Muscle of back (tissue), 3 donors: ENCODE measurements at regions not wholly inside any gene's neighbourhood (a gene's known extent, or its start where the extent isn't known, plus 50 kb on each side); places are given as distances from the start of the nearest gene placed in this dataset.
A peak's percentile ranks its signal among the peaks of the same experiment; 100 is the strongest.
"Not testable (repeated sequence)": the region's sequence is repeated elsewhere in the genome, so short reads cannot be mapped to it uniquely, and the experiment has no call there.

ENCODE experiments used
- DNase-seq, 3 donors: peaks; one replicate each; pipeline versions ENCODE4 v3.0.0 to v3.0.0-alpha.2; 2013

DNA sequence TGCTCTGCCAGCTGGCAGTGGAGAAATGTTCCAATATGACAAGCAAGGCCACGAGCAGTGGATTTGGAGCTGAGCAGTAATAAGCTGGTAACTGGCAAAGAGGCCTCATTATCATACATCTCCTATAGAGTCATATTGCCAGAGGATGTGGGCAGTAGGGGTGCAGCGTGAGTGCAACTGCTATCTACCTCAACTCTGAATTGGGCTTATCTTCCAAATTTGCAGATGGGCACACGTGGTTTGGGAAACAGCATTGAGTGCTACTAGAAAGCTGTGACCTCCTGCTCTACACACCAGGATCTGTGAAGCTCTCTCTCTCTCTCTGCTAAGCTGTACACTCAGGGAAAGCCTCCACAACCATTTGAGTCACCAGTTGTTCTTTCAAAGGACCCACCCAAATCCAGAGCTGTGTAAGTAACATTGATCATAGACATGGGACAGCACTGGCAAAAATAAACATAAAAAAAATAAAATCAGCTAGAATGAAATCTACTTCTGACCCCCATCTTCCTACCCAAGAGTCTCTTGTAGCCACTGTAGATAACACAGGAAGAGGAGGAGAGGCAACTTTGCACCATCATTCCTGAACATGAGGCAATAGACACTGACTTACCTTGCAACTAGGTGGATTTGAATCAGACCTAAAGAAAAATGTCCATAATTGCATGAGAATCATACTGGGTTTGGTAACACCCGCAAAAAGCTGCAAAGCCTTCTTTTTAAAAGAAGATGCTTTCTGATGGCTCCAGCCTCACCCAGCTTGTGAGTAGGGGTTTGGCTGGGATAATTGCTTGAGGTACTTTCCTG is 82.9 kb upstream of the THBS1 start:
- peak in 1 of 3 donors; percentile 60 for DNase-seq

DNA sequence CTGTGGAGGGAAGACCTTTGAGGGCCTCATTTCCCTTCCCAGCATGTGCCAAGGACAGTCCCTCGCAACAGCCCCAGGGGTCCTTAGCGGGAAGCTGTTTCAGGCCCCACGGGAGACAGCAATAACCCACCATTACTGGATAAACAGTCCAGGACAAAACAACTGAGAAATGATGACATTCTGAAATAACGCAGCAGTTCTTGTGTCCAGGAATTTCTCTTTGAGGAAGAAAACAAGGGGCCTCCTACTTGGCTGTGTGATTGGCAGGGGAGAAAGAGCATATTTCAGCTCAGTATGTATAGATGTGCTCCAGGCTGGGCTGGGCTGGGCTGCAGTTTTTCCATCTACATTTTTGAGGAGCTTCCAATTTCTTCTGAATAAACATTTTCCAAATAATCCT is 82.2 kb upstream of the THBS1 start:
- peak; percentile 83 to 95 (median 89) for DNase-seq

DNA sequence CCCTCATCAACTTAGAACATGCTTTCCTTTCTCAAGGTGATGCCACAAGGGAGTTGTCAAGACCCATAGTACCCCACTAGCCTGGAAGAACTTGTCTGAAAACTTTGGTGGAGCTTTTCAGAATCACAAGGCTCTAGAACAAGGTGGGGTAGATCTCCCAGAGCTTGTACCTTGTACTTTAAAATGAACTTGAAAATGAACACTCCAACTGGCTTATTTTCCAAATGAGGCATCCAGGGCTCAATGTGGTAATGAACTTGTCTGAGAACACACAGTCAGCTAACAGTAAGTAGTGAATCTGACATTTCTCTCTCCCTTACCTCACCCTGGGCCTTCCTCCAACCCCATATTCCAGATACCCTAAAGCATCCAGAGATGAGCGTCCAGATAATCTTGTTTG is 81.8 kb upstream of the THBS1 start:
- peak in 2 of 3 donors; percentile 83 to 91 for DNase-seq

DNA sequence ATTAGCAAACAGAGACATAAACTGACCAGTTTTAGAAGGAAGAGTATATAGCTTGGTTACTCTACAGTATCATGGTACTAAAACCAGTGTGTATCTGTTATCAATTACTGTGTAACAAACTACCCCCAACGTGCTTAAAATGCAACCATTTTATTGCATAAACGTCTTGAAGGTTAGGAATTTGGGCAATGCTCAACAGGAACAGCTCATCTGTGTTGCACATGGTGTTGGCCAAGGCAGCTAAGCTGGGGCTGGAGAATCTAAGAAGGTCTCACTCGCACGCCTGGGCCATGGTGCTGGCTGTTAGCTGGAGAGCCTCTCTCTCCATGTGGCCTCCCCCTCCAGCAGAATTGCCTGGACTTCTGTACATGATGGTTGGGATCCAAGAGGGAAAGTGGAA is 81.2 kb upstream of the THBS1 start:
- DNase-seq, result peak in 1 of 3 donors; percentile 46

DNA sequence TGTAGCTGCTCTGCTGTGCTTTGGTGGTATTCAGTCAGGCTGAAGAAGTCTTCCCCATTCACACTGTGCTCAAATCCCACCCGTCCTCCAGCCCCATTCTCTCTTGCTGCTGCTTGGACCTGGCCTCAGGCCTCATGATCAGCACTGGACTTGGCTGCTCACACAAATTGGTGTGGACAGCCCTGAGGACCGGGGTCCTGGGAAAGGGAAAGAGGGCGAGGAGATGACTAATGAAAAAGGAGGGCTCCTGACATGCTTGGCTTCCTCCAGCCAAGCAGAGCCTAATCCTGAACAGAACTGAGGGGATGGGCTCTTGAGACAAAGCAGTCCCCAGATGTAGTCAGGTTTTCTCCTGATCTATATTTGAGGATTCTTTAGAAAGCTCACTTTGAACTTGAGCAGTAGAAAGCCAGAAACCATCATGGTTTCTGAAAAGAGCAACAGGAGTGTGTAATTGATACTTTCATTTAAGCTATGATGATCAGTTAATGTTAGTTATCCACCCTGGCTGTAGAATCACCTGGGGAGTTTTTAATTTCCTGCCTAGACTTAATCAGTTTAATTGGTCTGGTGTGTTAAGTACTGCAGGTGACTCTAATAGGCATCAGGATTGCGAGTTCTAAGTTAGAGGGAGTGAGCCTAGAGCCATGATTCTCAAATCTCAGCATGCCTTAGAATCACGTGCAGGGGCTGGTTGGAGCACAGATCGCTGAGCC is 79.4 kb upstream of the THBS1 start:
- DNase-seq, result no peak

DNA sequence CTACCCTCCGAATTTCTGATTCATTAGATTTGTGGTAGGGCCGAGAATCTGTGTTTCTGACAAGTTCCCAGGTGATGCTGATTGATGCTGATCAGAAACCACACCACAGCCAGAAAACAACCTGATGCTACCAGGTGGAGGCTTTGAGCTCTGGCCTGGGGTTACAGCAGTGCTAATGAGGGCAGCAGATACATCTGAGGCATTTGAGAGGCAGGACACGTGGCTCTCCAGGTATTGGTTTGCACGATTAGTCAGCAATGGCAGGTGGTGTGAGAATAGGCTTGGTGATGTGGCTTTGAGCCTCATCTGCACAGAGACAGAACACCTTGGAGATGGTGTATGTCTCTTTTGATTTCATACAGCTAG is 78.8 kb upstream of the THBS1 start:
- no peak for DNase-seq

DNA sequence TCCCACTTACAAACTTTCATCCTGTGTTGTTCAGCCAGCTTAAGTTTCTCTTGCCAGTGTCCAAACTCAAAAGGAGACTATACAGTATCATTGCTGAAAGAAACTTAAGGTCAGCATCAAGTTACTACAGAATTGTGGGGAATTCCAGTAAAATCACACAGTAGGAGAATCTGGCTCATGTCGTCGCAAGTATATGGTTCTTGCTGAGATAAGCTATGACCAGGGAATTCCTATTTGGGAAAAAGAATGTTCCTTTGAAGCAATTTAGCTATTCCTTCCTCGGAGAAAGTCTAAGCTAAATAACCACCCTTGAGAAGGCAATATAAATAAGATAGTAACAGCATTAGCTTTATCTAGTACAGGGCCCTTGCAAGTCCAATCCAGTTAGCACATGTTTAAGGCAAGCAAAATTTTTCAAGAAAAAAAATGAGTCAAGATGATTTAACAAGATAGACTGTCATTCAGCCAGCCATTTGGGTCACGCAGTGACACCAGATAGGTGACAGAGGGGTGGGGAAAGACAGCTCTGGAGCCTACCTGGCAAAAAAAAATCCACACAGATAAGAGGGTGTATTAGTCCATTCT is 78.2 kb upstream of the THBS1 start:
- peak in 1 of 3 donors; percentile 56 for DNase-seq

DNA sequence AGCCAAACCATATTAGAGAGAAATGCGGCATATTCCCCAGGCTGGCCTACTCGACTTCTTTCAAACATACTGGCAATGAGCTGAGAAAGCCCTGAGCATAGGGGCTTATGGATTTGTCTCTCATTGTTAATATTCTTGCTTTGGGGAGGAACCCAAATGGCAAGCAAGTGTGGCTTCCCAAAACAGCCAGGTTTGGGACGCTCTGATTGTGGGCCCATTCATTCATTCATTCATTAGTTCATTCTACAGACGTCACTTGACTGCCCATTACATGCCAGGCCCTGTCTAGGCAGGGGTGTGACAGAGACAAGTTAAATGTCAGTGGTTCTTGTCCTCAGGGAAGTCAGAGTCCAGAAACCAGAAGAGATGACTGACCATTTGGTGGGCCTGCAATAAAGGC is 77.4 kb upstream of the THBS1 start:
- DNase-seq, result no peak

DNA sequence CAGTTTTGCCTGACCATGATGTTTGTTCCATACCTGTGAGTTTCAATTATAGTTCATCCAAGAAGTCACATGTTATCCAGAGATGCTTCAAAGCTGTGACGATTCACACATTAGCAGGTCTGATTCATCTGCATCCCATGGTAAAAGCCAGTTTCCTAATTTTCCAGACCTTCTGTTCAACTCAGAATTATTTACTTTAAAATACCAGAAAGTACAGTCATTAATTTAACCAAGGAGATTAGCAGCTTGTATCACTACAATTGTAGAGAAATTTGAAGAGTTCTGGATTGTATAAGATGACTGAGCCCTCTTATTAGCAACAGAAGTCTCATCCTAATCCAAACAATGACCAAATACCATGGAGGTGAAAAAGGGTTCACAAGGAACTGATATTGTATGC is 76.1 kb upstream of the THBS1 start:
- peak in 1 of 3 donors; percentile 82 for DNase-seq

DNA sequence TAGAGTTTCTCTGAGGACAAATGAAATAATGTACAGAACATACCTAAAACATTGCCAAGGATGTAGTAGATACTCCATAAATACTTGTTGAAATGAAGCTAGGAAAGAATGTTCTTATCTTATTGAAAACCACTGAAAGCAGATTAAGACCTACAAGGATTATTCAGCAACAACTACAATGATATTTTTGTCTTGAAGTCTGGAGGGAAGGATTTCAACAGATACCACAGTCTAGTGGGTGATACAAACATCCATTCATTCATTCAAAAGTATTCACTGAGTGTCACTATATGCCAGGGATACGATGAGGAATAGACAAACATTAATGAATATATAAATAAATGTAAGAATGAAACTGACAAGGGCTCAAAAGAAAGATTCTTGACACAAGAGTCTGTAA is 74.7 kb upstream of the THBS1 start:
- DNase-seq, result no peak

DNA sequence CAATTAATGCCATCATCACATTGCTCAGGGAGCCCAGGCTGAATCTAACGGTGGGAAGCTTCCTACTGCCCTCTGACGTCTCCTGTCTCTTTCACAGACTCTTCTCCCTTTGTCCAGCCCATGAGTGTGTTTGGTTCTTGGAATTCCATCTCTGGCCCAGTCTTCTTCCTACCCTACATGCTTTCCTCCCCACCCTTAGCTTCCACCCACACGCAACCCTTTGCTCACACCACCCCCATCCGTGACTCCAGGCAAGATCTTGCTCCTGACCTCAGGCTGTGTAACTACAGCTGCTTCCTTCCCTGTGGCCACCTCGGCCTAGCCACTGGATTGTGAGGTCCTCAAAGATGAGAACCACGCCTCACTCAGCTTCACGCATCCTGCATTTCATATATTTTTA is 72.3 kb upstream of the THBS1 start:
- DNase-seq, result no peak

DNA sequence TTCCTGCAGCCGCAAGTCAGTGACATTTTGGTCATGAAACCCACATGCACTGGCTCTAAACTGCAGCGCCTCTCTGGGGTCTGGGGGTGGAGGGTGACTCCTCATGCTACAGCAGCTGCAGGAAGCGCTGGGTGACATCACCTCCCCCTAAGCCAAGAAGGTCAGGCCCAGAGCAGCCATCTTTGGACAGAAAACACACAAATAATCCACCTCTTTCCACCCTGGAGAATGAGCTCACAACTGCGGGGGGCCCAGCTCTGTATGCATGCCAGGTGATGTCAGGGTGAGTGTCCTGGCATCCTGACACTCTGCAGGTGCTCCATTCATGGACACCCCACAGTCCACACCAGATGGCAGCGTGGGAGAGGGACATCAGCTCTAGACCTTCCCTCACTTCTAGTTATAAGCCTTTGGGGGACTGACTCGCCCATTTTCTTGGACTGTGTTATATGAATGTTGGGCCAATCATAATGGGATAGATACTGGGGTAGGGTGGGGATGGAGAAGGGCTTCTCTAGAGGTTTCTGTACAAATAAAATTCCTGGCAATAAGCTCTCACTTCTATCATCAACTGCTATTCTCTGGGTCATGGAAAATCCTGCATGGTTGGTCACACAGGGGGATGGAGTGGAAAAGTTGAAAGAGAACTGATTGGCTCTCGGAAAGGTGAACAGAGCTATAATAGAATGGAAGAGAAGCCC is 70.7 kb upstream of the THBS1 start:
- peak; percentile 48 to 91 (median 78) for DNase-seq

DNA sequence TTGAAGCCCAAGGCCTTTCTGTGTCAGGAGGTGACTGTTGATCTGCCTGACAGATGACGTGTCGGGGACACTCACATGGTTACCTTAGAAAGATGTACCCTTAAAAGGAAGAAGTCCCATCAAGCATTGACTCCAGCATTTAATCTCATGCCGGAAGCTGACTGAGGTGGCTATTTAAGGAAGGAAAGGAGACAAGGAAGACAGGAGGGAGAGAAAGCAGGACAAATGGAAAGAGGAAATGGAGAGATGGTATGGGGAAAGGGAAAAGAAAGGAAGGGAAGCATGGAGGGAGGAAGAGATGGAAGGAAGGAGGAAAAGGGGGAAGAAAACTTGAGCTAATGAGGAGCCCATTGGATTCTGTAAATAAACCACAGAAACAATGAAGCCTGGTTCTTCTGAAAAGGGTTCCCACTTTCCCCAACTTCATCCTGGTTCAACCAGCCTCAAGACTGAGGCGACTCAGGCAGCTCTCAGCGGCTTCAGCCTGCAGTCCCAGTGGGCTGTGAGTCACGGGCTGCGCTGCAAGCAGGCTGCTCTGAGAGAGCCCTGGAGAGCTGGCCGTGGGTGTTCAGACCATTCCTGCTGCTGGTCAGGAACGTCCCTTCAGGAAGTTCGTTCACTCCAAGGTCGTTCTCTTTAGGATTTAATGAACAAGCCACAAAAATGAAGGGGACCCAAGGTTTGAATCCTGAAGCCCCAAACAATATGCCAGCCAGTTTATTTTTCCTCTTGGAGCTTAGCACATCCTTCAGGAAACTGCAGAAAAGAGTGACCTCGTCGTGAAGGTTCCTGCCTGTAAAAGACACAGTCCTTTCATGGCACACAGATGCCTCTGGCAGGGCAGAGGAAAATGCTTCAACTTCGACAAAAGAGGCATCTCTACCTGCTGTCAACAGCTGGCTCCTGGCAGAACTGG is 69.6 kb upstream of the THBS1 start:
- DNase-seq, result peak in 2 of 3 donors; percentile 71 to 82

DNA sequence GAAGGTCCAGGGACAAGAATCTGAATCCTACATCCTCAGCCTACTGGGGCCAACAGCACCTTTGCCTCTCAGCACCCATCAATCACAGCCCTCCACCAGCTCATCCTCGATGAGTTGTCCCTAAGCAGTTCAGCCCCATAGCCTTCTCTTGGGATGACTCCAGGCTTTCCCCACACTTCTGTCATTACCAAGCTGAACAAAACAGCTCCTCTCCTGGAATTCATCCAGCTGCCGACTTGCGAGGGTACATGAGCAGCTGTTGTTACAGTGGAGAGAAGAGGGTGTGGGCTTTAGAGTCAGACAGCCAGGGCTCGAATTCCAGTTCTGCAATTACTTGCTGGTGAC is 69.0 kb upstream of the THBS1 start:
- peak in 2 of 3 donors; percentile 79 to 84 for DNase-seq

DNA sequence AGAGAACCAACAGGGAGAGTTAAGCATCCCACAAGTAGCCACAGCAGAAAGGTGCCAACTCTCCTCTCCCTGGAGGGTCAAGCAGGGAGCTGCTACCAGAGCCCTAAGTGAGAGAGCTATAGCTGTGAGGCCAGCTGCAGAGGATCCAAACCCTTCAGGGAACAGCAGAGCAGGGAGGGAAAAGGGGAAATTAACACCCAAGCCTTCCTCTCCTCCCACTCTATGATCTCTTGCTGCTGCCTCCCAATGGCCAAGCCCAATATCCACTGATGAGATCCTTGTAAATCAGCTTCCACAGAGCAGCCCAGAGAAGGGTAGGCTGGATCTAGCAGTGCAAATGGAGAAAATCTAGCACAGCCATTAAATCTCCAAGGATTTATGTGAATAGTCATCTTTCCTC is 68.2 kb upstream of the THBS1 start:
- peak in 1 of 3 donors; percentile 51 for DNase-seq

DNA sequence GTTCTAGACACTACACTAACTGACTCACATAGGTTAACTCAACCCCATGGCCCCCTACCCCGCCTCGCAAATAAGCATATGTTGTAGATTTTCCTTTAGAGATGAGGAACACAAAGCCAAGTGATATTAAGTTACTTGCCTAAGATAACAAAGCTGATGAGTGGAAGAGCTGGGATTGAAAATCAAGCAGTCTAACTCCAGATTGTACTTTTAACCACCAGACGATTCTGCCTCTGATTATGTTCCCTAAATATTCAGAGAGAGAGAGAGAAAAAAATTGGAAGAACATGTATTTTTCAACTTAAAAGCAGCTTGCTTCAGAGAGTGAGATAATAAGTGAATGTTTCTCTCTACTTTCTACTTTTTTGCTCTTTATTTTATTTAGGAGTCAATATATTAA is 66.9 kb upstream of the THBS1 start:
- no peak for DNase-seq

DNA sequence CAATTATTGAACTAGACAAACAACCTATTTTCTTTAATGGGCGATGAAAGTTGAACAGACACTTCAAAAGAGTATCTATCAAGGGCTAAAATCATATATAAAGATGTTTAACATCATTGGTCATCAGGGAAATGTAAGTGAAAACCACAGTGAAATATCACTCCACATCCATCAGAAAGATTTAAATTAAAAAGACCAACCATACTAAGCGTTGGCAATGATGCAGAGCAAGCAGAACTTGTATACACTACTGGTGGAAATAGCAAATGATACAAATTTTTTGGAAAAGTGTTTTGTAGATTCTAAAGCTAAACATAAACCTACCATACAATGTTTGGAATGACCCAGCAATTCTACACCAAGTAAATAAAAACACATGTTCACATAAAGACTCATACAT is 65.9 kb upstream of the THBS1 start:
- no peak for DNase-seq

DNA sequence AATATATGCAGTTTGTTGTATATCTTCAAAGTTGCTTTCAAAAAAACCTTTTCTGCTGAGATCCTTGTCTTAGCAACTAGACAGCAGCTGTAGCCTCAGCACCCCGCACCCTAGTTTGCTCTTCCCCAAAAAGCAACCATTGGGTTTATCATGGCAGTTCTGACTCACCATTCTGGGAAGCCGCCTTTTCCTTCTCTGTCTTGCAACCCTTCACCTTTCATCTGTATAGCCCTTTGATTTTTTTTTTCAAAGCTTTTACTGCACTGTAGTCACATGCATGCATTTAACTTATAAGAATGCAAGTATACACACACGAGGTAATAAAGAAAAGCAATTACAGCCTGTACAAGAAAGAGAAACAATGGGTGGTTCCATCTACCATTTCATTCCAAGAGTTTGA is 65.1 kb upstream of the THBS1 start:
- no peak for DNase-seq

DNA sequence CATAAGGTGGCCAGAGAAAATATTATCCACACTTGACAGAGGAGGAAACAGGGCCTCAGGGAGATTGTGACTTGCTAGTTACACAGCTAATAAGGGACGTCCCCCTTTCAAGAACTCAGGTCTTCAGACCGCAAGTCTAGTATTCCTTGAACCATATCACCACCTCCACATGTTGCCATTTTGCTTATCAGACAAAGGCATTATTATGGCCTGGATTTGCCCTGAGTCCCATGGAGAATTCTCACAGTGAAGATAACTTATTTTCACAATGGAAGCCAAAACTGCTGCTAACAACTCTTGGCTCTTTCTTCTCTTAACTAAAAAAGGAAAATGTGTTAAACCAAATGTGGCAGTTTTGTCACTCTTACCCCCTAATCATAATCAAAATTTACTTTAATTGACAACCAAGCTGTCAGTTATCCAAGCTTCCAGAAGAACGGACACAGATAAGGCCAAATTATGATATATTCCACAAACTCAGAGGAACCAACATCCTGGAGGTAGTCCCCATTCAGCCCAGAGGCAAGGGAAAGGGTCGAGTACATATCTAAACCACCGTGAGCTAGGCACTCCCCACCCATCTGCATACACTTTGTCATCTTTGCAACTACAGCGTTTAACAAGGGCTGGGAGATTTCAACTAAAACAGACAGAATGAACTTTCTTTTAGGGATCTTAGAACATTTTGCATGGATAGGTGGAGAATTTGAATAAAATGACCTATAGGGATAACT is 63.6 kb upstream of the THBS1 start:
- no peak for DNase-seq

DNA sequence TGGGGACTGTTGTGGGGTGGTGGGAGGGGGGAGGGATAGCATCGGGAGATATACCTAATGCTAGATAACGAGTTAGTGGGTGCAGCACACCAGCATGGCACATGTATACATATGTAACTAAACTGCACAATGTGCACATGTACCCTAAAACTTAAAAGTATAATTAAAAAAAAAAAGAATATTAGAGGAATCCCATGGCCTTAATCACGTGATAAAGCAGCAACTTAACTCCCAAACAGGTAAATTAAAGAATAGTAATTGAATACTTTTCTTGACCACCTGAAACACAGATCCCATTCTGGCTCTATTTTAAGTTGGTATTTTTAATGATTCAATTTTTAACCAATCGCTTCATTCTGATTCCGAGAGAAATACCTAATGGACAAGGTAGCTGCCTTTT is 56.9 kb upstream of the THBS1 start:
- DNase-seq, result not testable (repeated sequence)

DNA sequence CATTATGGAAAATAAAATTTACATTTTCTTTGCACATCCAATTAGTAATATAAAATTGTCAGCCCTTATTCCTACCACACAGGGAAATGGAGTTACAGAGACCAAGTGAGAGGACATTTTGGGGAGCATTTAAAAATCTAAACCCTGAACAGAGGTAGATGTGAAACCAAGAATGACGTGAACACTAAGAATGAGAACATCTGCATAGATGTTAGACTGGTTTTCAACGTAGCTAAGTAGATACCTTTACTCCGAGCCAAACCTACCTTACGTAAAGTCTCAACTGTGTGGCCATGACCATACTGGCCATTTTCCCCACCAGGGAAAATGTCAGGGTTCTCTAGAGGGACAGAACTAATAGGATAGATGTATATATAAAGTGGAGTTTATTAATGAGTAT is 51.4 kb upstream of the THBS1 start:
- DNase-seq, result no peak
